ENCODE measurements at regions not wholly inside any gene's neighbourhood (a gene's known extent, or its start where the extent isn't known, plus 50 kb on each side); places are given as distances from the start of the nearest gene placed in this dataset.
"Not testable (repeated sequence)": the region's sequence is repeated elsewhere in the genome, so short reads cannot be mapped to it uniquely, and the experiment has no call there.

GRCh38 chr16:18135024-18135423, 201.5 kb downstream of the NPIPA8 start:
- CTCF ChIA-PET; POLR2A ChIA-PET; H3K36me3 Mint-ChIP-seq; H3K9me3 Mint-ChIP-seq; H3K4me1 Mint-ChIP-seq (ENCODE audit: low read depth); H3K27ac Mint-ChIP-seq; H3K27me3 Mint-ChIP-seq; intact Hi-C loops (cut with micrococcal nuclease); H3K4me3 Mint-ChIP-seq; DNase-seq: not testable (repeated sequence)

DNA sequence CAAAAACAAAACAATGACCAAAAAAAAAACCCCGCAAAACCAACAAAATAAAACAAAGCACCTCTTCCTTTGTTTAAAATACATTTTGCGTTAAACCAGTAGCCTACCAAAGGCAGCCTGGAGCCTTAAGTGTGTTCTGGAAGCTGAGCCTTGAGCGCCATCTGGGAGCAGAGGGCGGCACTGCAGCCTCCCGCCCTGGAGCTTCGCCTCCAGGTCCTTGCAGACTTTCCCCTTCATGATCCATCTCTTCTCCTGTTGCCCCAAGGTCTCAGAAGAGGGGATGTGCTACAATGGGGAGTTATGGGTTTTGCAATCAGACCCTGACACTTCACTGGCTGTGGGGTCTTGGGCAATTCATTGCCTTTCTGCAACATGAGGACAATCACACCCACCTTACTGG, 204.9 kb downstream of the NPIPA8 start:
- CTCF ChIA-PET; DNase-seq; H3K4me1 Mint-ChIP-seq (ENCODE audit: low read depth); H3K36me3 Mint-ChIP-seq; H3K4me3 Mint-ChIP-seq; H3K27ac Mint-ChIP-seq; H3K27me3 Mint-ChIP-seq; H3K9me3 Mint-ChIP-seq; POLR2A ChIA-PET; intact Hi-C loops (cut with micrococcal nuclease): not testable (repeated sequence)

- H3K36me3 Mint-ChIP-seq; DNase-seq; H3K4me1 Mint-ChIP-seq (ENCODE audit: low read depth); CTCF ChIA-PET; H3K27ac Mint-ChIP-seq; H3K27me3 Mint-ChIP-seq; H3K9me3 Mint-ChIP-seq; intact Hi-C loops (cut with micrococcal nuclease); POLR2A ChIA-PET; H3K4me3 Mint-ChIP-seq: not testable (repeated sequence)
Observed at GRCh38 chr16:18130478-18131120, 205.9 kb downstream of the NPIPA8 start.

DNA sequence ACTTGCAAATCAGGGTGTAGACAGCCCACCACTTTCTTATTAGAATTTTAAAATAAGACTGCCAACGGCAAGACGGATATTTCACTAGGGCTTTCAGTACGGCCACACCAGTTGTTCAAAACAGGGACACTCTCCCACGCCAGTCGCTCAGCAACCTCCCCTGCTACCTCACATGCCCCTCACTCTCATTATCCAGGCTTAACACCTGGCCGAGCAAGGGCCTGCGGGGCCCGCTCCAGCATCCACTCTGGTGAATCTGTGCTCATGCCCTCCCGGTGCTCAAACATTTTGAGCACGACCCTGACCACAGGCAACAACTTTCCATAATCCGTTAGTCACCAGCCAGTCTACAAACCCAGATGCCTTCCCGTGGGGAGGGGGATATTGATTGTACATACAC, 209.5 kb downstream of the NPIPA8 start:
- DNase-seq; H3K4me1 Mint-ChIP-seq (ENCODE audit: low read depth); H3K36me3 Mint-ChIP-seq; CTCF ChIA-PET; H3K27me3 Mint-ChIP-seq; H3K4me3 Mint-ChIP-seq; H3K27ac Mint-ChIP-seq; POLR2A ChIA-PET; intact Hi-C loops (cut with micrococcal nuclease); H3K9me3 Mint-ChIP-seq: not testable (repeated sequence)

DNA sequence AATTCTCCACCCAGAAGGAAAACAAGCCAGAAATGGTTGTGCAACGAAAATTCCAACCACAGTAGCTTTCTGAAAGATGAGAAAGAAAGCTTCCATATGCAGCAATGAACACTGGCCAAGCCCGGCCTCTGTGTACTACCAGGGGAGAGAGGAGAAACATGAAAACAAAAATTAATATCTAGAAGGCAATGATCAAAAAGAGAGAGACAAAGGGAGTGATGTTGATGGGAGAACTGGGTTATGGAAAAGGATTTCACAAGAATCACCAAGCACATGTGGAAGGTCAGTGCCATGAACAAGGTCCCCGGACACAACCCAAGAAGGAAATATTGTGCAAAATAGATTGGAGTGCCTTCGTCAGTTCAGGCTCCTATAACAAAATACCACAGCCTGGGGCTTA, 217.4 kb downstream of the NPIPA8 start:
- H3K27me3 Mint-ChIP-seq; POLR2A ChIA-PET; H3K4me3 Mint-ChIP-seq; H3K4me1 Mint-ChIP-seq (ENCODE audit: low read depth); H3K27ac Mint-ChIP-seq; H3K9me3 Mint-ChIP-seq; CTCF ChIA-PET; intact Hi-C loops (cut with micrococcal nuclease); DNase-seq; H3K36me3 Mint-ChIP-seq: not testable (repeated sequence)

DNA sequence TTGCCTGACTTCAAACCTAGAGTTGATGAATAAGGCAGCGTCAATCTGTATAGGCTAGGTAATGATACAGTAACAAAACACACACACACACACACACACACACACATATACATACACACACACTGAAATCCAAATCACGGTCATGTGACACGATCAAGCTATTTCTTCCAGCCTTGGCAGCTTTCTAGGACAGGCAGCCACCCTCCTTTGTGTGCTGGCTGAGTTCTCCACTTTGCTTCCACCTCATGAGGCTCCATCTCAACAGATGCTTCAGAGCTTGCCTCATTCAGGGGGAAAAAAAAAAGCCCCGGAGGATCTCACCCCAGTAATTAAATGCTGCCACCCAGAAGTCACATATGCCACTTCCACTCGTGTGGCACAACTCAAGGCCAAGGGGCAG, 217.9 kb downstream of the NPIPA8 start:
- H3K9me3 Mint-ChIP-seq; H3K27me3 Mint-ChIP-seq; POLR2A ChIA-PET; intact Hi-C loops (cut with micrococcal nuclease); H3K36me3 Mint-ChIP-seq; H3K4me1 Mint-ChIP-seq (ENCODE audit: low read depth); CTCF ChIA-PET; H3K27ac Mint-ChIP-seq; H3K4me3 Mint-ChIP-seq; DNase-seq: not testable (repeated sequence)

DNA sequence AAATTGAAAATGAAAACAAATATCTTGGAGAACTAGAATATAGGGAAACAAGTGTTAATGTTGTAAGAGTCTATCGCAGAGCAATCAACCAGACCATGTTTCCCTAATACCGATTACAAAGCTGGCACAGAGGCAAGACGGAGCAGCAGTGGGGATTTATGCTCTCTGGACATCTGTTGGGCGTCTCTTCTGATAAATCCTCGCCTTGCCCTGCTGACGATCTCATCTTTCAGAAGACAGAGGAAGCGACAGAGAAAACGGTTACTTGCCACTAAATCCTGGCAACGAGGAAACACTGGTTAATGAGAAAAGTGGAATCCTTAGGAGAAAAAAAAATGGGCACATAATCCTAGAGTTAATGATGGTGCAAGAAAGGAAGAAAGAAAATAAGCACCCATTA, 218.5 kb downstream of the NPIPA8 start:
- POLR2A ChIA-PET; CTCF ChIA-PET; H3K27ac Mint-ChIP-seq; H3K36me3 Mint-ChIP-seq; DNase-seq; H3K27me3 Mint-ChIP-seq; H3K4me1 Mint-ChIP-seq (ENCODE audit: low read depth); H3K4me3 Mint-ChIP-seq; H3K9me3 Mint-ChIP-seq; intact Hi-C loops (cut with micrococcal nuclease): not testable (repeated sequence)

DNA sequence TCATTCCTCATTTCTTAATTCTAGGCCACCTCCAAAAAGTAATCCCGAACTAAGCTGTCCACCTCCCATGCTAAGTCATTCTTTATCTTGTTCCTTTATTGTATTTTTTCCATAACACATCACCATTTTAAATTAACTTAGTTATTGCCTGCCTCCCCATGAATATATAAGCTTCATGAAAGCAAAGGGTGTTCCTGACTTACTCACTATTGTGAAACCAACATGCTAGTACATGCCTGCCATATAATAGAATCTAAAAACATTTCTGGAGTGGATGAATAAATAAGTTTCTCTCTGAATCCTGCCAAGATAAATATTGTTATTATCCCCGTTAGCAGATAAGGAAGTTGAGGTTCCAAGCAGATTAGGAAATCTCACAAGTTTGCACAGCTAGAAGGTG, 232.1 kb downstream of the NPIPA8 start:
- H3K9me3 Mint-ChIP-seq; H3K27ac Mint-ChIP-seq; DNase-seq; H3K27me3 Mint-ChIP-seq; POLR2A ChIA-PET; H3K36me3 Mint-ChIP-seq; H3K4me1 Mint-ChIP-seq (ENCODE audit: low read depth); intact Hi-C loops (cut with micrococcal nuclease); H3K4me3 Mint-ChIP-seq; CTCF ChIA-PET: not testable (repeated sequence)

GRCh38 chr16:18101077-18101476, 235.5 kb downstream of the NPIPA8 start:
- H3K4me3 Mint-ChIP-seq; intact Hi-C loops (cut with micrococcal nuclease); H3K36me3 Mint-ChIP-seq; H3K9me3 Mint-ChIP-seq; DNase-seq; CTCF ChIA-PET; POLR2A ChIA-PET; H3K4me1 Mint-ChIP-seq (ENCODE audit: low read depth); H3K27ac Mint-ChIP-seq; H3K27me3 Mint-ChIP-seq: not testable (repeated sequence)

DNA sequence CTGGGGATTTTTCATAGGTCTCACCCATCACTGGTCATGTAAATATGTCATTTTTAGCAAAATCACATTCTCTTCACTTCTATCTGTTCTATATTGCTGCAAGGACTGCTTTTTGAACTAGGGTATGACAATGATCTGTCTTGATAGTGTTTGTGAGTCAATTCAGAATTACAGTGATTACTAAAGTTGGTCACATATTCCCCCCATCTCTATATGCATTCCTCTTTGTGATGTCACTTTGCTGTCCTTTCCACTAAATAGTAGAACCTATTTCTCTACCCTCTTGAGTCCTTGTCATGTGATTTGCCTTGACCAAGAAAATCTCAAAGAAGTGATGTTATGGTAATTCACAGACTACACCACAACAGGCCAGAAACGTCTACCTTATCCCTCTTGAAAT, 243.9 kb downstream of the NPIPA8 start:
- CTCF ChIA-PET; DNase-seq; H3K4me3 Mint-ChIP-seq; intact Hi-C loops (cut with micrococcal nuclease); H3K27me3 Mint-ChIP-seq; H3K9me3 Mint-ChIP-seq; H3K27ac Mint-ChIP-seq; POLR2A ChIA-PET; H3K36me3 Mint-ChIP-seq; H3K4me1 Mint-ChIP-seq (ENCODE audit: low read depth): not testable (repeated sequence)

GRCh38 chr16:18080658-18081363, 255.7 kb downstream of the NPIPA8 start:
- H3K4me1 Mint-ChIP-seq (ENCODE audit: low read depth); H3K9me3 Mint-ChIP-seq; POLR2A ChIA-PET; H3K36me3 Mint-ChIP-seq; H3K4me3 Mint-ChIP-seq; intact Hi-C loops (cut with micrococcal nuclease); H3K27ac Mint-ChIP-seq; DNase-seq; H3K27me3 Mint-ChIP-seq; CTCF ChIA-PET: not testable (repeated sequence)

- H3K4me3 Mint-ChIP-seq: not testable (repeated sequence)
Observed at GRCh38 chr16:18077910-18078309, 258.6 kb downstream of the NPIPA8 start.

GRCh38 chr16:18072161-18072560, 264.4 kb downstream of the NPIPA8 start:
- intact Hi-C loops (cut with micrococcal nuclease): no loop called here
- H3K4me3 Mint-ChIP-seq: no peak overlapping the region
- H3K27me3 Mint-ChIP-seq: peaks cover 3% of the 10 kb centered on the region
- DNase-seq: no peak
- no peaks in the 10 kb centered on the region for H3K36me3 Mint-ChIP-seq
- no peaks in the 10 kb centered on the region for H3K4me1 Mint-ChIP-seq (ENCODE audit: low read depth)
- ChIA-PET POLR2A (no interaction called here), CTCF (no interaction called here)
- H3K9me3 Mint-ChIP-seq: no peaks in the 10 kb centered on the region
- no peak overlapping the region for H3K27ac Mint-ChIP-seq

More at GRCh38 chr16:18077910-18078309, 258.6 kb downstream of the NPIPA8 start:
- H3K9me3 Mint-ChIP-seq; POLR2A ChIA-PET; H3K27me3 Mint-ChIP-seq; DNase-seq; H3K36me3 Mint-ChIP-seq; H3K4me1 Mint-ChIP-seq (ENCODE audit: low read depth); intact Hi-C loops (cut with micrococcal nuclease); H3K27ac Mint-ChIP-seq; CTCF ChIA-PET: not testable (repeated sequence)
